ENCODE measurements at regions not wholly inside any gene's neighbourhood (a gene's known extent, or its start where the extent isn't known, plus 50 kb on each side); places are given as distances from the start of the nearest gene placed in this dataset.

DNA sequence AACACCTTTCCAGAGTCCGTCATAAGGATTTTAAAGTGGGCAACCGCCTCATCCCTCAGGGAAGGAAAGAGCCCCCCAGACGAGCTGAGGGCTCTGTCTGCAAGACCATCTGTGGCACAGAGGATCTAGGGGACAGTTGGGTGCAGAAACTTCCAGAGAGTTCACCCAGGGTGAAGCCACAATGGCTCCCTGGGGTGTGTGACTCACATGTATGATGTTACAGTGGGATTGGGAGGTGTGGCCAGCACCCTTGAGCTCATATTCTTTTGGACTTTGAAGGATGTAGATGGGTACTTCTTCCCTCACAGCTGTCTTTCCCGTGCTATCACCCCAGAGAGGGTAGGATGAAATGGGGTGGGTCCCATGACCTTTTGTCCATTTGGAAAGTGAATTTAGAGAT lies 95.5 kb downstream of the NCR2 start:
- Histone ChIP-seq H3K36me3 (no peaks in the 10 kb centered on the region), H3K4me1 (peaks cover 14 to 38% (median 33%) of the 10 kb centered on the region in 6 donors), H3K27ac (no peak overlapping the region), H3K4me3 (no peak overlapping the region), H3K27me3 (replicated peaks in 1 of 7) (peaks cover 0 to 56% (median 23%) of the 10 kb centered on the region in 7 donors), H3K9me3 (no peaks in the 10 kb centered on the region)
- intact Hi-C loops (cut with DNase I; ENCODE audit: low total_unique reads) = no loop called here
- TF ChIP-seq POLR2A (IDR thresholded peaks at IDR 0.05) (no peak), POLR2AphosphoS5 (IDR thresholded peaks at IDR 0.05) (no peak)
- TF ChIP-seq, protein P1, sequence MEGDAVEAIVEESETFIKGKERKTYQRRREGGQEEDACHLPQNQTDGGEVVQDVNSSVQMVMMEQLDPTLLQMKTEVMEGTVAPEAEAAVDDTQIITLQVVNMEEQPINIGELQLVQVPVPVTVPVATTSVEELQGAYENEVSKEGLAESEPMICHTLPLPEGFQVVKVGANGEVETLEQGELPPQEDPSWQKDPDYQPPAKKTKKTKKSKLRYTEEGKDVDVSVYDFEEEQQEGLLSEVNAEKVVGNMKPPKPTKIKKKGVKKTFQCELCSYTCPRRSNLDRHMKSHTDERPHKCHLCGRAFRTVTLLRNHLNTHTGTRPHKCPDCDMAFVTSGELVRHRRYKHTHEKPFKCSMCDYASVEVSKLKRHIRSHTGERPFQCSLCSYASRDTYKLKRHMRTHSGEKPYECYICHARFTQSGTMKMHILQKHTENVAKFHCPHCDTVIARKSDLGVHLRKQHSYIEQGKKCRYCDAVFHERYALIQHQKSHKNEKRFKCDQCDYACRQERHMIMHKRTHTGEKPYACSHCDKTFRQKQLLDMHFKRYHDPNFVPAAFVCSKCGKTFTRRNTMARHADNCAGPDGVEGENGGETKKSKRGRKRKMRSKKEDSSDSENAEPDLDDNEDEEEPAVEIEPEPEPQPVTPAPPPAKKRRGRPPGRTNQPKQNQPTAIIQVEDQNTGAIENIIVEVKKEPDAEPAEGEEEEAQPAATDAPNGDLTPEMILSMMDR (IDR thresholded peaks at IDR 0.05 in 8 of 11, conservative IDR thresholded peaks at IDR 0.05 in 3 of 11) = no peak
- WGBS, 5 donors = 69 to 93% (median 74%) methylated on average over 4 of the region's 4 CpGs
- no peak for DNase-seq

DNA sequence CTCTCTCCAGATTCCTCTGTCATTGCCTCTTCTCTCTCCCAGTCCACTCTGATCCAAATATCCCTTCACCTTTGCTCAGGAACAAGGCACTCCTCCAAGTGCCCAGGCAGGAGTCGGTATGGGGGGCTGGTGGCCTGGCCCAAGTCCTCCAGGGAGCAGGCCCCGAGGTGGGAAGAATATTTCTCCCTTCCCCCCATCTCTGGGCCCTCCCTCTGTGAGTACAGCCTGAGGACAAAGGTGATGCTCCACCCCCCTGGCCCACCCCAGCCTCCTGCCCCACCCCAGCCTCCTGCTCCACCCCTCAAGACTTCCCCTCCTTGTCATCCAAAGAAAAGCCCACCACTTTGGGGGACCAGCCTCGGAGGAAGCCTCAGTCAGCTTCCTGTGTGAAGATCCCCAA lies 96.9 kb downstream of the NCR2 start:
- H3K4me3 ChIP-seq = no peak overlapping the region
- H3K27ac ChIP-seq = no peak overlapping the region
- no peaks in the 10 kb centered on the region for H3K9me3 ChIP-seq
- H3K4me1 ChIP-seq = peaks cover 14 to 25% (median 24%) of the 10 kb centered on the region in 6 donors
- WGBS, 5 donors = 46 to 62% (median 54%) methylated on average over 3 of the region's 3 CpGs
- no peak for DNase-seq
- intact Hi-C loops (cut with DNase I; ENCODE audit: low total_unique reads) = no loop called here
- H3K36me3 ChIP-seq = no peaks in the 10 kb centered on the region
- peaks cover 0 to 42% (median 14%) of the 10 kb centered on the region in 7 donors for H3K27me3 ChIP-seq (replicated peaks in 1 of 7)
- TF ChIP-seq, protein P1 (IDR thresholded peaks at IDR 0.05 in 8 of 11, conservative IDR thresholded peaks at IDR 0.05 in 3 of 11) = no peak
- TF ChIP-seq POLR2AphosphoS5 (IDR thresholded peaks at IDR 0.05) = no peak

DNA sequence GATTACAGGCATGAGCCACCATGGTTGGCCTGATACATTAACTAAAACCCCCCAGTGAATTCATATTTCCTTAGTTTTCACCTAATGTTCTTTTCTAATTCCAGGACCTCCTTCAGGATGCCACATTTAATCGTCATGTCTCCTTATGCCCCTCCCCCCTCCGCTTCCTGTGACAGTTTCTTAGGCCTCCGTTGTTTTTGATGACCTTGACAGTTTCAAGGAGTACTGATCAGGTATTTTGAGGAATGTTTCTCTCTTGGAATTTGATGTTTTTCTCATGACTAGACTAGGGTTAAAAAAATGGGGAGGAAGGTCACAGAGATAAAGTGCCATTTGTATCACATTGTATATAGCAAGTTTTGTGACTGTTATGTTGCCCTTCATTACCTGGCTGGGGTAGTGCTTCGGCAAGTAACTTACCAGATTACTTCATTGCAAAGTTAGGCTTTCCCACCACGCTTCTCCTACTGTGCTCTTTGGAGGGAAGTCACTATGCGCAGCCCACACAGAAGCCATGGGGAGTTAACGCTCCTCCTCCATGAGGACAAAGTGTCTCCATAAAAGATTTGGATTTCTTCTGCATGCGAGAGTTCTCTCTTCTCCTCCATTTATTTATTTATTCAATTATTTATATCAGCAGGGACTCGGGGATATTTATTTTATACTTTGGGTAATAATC lies 99.5 kb downstream of the NCR2 start:
- no peaks in the 10 kb centered on the region for H3K36me3 ChIP-seq
- intact Hi-C loops (cut with DNase I; ENCODE audit: low total_unique reads) = no loop called here
- TF ChIP-seq POLR2AphosphoS5 (IDR thresholded peaks at IDR 0.05) (no peak), POLR2A (IDR thresholded peaks at IDR 0.05) (no peak)
- TF ChIP-seq, protein P1 (IDR thresholded peaks at IDR 0.05 in 8 of 11, conservative IDR thresholded peaks at IDR 0.05 in 3 of 11) = no peak
- peaks cover 3 to 10% (median 5%) of the 10 kb centered on the region in 6 donors for H3K4me1 ChIP-seq
- peaks cover 0 to 15% (median 0%) of the 10 kb centered on the region in 7 donors for H3K27me3 ChIP-seq (replicated peaks in 1 of 7)
- H3K9me3 ChIP-seq = no peaks in the 10 kb centered on the region
- no peak overlapping the region for H3K4me3 ChIP-seq
- 69 to 76% (median 74%) methylated on average over 9 of the region's 9 CpGs for WGBS, 5 donors
- DNase-seq = no peak
- no peak overlapping the region for H3K27ac ChIP-seq

DNA sequence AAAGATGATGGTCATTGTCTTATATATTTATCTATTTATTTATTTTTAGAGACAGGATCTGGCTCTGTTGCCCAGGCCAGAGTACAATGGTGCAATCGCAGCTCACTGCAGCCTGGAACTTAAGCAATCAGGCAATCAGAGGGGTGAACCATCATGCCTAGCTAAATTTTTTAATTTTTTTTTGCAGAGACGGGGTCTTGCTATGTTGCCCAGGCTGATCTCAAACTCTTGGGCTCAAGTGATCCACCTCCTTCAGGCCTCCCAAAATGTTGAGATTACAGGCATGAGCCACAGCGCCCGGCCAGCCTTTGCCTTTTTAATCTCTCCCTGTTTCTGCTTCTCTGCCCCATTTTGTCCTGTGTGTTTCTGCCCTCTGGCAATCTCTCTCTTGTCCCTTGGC lies 102.2 kb downstream of the NCR2 start:
- intact Hi-C loops (cut with DNase I; ENCODE audit: low total_unique reads) = no loop called here

More for the DNA sequence above, 102.2 kb downstream of the NCR2 start:
- Histone ChIP-seq H3K4me1 (peaks cover 8 to 37% (median 31%) of the 10 kb centered on the region in 6 donors), H3K27me3 (replicated peaks in 1 of 7) (peaks cover 0 to 14% (median 6%) of the 10 kb centered on the region in 7 donors), H3K9me3 (no peaks in the 10 kb centered on the region), H3K36me3 (no peaks in the 10 kb centered on the region), H3K4me3 (no peak overlapping the region), H3K27ac (no peak overlapping the region)
- no peak for DNase-seq
- WGBS, 5 donors = 87 to 94% (median 90%) methylated on average over 4 of the region's 4 CpGs
- no peak for TF ChIP-seq POLR2A (IDR thresholded peaks at IDR 0.05)
- no peak for TF ChIP-seq POLR2AphosphoS5 (IDR thresholded peaks at IDR 0.05)
- TF ChIP-seq, protein P1 (IDR thresholded peaks at IDR 0.05 in 8 of 11, conservative IDR thresholded peaks at IDR 0.05 in 3 of 11) = no peak

Data from spleen (tissue), 11 donors.